Kidney glomerular epithelial cell (primary cell): ENCODE measurements at regions not wholly inside any gene's neighbourhood (a gene's known extent, or its start where the extent isn't known, plus 50 kb on each side); places are given as distances from the start of the nearest gene placed in this dataset.

Experiments
- DNase-seq: peaks from one replicate; lab custom pipeline; 2025; lab: John Stamatoyannopoulos, UW

DNA sequence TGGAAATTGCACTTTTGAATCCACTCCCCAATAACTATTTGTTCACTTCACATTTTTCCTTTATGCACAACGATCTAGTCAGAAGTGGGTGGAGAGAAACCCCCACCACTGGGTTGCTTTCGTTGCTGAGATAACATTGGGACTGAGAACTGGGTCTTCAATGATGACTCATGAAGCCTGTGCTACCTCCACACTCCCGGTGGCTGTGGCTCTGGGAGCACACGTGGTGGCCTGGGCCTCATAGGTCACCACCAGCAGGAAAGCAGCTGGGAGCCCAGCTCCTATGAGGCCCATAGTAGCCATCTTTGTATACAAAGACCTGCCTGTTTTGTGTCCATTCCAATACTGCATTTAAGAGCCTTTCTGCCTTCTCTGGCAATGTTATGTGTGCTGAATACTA, 178.0 kb upstream of the SASH1 start:
- no peak for DNase-seq

- peak; percentile 49 for DNase-seq
Observed at GRCh38 chr6:148166339-148166968, 176.2 kb upstream of the SASH1 start.

DNA sequence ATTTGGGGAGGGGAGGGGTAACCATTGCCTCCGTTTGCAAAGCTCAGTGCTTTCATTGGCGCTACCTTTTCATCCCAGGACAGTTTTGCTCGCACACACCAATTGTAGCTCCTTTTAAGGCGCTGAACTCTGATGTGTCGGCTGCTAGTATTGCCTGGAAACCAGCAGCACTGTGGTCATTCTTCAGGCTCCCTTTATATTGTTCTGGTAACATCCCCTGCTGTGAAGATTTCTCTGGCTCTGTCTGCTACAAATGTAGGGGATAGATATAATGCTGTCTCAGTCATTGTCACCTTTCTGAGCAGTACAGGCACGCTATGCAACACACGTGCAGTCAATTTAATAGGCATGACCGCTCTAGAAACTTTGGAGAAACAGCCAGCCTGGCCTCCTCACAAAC, 172.9 kb upstream of the SASH1 start:
- no peak for DNase-seq

GRCh38 chr6:148170286-148170685, 172.4 kb upstream of the SASH1 start:
- DNase-seq = no peak

DNA sequence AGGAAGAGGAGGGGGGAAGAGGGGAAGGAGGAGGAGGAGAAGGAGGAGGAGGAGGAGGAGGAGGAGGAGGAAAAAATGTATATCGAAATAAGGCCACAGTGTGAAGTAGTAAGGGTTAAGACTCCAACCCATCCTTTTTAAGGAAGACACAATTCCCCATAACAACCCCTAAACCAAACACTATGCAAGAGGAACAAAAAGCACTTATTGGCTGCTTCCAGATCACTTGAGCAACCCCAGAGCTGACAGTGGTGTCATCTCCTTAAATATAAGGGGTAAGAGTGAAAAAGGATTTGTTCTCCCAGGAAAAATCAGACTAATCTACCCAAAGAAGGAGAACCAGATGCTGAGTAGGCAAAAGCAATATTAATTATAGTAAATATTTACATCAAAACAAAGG, 169.1 kb upstream of the SASH1 start:
- no peak for DNase-seq

DNA sequence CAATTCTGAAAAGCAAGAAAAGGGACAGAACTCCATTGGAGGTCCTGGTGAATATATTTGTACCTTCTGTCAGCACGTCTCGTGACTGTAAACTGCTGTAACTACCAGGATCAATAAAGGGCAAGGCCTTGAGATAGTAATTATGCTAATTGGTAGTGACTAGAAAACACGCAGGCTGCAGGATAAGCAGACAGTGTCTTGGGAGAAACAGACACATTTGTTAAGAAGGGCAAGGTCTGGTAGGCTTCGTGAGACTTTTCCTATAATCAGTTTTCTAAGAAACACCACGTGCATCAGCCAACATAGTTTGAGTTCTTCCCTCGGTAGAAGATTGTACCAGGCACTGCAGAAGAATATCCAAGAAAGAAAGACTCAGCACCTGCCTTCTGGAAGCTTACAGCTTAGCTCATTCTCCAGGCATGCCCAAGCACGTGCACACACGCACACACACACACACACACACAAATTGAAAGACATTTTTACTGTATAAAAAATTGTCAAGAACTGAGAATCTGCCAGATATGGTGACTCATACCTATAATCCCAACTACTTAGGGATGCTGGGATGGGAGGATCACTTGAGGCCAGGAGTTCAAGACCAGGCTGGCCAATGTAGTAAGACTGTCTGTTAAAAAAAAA, 167.0 kb upstream of the SASH1 start:
- no peak for DNase-seq

DNA sequence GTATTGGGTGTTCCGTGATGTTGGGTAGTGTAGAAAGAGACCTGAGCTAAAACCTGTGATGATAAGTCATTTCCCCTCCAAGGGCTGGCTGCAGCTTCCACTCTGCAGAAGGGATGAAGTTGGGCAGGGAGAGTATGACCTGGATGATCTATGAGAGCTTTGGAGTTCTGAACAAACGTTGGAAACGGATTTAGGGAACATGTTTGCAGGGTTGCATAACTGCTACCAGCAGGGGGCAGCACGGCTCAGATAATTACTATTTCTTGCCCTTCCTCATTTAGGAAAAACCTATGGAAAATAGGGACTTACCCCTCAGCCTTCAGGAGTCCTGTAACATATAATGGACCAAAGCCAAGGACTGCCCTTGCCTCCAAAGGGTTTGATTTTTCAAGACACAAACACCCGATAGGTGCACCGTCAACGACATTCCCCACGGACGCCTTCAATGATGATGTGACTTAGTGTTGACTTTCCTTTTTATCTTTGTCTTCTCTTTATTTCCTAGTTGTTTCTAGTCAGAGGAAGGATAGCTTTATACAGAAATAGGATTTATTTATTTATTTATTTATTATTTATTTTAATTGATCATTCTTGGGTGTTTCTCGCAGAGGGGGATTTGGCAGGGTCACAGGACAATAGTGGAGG, 164.9 kb upstream of the SASH1 start:
- DNase-seq = peak; percentile 32

DNA sequence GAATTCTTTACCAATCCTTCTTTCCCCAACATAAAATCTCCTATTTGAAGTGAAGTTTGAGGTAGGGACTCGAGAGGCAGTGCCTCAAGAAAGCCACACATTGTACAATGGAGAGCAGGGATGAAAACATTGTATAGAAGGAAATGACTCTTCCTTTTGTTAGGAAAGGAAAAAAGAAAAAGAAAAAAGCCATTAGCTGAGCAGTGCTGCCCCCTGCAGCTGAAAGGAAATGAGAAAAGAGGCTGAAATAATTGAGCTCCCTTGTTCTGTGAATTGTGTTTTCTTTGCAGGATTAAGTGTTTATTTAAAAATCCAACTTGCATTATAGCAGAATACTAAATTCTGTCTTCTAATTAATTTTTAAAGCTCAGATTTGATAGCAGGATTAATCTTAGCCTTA, 162.9 kb upstream of the SASH1 start:
- peak; percentile 18 for DNase-seq

- no peak for DNase-seq
Observed at GRCh38 chr6:148182378-148182777, 160.3 kb upstream of the SASH1 start.

DNA sequence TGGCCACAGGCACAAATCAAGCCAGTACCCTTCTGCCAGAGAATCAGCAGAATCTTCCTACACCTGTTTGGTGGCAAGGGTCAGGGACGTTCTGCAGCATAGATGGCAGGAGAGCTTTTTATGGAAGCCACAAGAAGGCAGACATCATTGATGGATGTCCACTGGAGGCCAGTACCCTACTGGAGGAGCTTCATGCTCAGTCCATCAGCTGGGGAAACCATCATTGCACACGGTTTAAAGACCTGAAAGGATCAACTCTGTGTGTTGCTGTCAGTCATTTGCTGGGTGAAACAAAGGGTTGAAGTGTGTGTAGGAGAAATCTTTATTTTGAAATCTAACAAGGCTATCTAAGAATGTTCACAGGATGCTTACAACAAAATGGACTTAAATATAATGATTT, 158.9 kb upstream of the SASH1 start:
- no peak for DNase-seq

DNA sequence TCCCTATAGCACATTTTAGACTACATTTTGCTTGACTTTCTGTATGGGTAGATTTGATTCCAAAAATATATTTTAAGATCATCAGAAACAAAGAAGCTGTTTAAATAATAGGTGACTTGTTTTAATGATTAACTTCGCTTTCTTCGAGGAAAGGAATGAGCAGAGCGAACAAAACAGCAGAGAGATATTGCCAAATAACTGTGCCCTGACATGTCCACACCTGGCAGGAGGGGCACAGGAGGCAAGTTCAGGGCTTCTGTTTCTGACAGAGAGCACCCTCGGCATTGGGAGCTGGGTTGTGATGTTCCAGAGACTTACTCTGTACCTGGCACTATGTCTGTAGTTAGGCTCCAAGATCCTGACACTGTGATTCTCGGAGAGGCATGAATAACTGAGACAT, 155.7 kb upstream of the SASH1 start:
- no peak for DNase-seq

- no peak for DNase-seq
Observed at GRCh38 chr6:148192310-148192709, 150.3 kb upstream of the SASH1 start.

DNA sequence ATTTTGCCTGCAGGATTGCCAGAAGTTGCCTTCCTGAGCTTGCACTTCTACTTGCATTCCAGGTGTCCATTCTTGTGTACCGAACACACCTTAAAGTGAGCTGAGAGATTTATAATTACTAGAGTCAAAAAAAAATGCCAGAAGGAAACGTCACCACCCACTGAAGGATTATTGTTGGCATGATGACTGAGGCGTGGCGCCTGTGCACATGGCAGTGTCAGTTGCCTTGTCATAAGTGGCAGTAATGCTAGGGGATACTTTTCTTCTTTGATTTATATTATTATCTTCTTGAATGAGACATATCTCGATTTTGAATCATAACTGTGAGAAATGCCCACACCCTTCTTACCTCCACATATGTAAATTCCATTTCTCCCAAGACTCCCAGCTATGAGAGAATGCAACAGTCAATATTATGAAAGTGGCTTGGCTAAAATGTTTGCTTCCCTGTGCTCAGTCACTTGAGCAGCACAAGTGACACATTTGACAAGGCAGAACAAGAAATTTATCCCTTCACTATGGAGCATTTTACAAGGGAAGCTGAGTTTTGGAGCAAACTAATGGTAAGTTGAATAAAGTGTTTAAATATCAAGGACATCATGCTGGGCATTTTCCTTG, 149.5 kb upstream of the SASH1 start:
- DNase-seq = peak; percentile 70

DNA sequence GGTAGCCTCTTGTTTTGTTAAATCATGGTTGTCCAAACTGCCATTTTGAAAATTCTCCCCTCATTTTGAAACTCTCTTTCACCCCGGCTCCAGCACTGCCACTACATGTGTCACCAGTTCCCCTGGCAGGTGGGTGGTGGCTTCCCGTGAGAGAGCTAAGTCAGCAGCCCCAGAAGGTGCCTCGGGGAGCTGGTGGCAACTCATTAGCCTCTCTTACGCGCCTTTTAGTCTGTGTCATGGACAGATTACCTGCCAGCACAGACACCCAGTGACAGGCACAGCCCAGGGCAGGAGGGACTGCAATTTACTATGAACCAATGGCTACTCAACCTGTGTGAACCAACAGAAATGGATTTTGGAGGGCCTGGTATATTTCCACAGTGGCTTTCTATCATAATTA, 147.1 kb upstream of the SASH1 start:
- no peak for DNase-seq

- DNase-seq = no peak
Observed at GRCh38 chr6:148199584-148199983, 143.1 kb upstream of the SASH1 start.

DNA sequence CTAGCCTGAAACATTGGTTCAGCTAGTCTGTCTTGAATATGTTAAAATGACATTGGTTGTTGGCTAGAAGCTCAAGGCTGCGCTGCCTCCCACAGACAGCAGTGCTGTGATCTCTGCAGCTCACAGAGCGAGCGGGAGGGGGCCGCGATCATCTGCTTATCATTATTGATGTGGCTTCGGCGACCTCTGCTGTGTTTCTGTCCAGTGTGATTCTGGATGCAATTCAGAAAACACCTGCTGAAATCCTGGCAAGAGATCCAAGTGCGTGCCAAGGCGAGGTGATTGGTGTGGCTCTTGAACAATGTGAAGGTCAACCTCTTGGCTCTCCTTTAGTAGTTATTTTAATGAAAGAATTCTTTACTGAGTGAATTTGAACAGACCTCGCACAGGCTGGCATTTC, 142.3 kb upstream of the SASH1 start:
- DNase-seq = no peak

GRCh38 chr6:148200781-148201180, 141.9 kb upstream of the SASH1 start:
- DNase-seq = no peak

GRCh38 chr6:148203281-148203925, 139.2 kb upstream of the SASH1 start:
- no peak for DNase-seq

DNA sequence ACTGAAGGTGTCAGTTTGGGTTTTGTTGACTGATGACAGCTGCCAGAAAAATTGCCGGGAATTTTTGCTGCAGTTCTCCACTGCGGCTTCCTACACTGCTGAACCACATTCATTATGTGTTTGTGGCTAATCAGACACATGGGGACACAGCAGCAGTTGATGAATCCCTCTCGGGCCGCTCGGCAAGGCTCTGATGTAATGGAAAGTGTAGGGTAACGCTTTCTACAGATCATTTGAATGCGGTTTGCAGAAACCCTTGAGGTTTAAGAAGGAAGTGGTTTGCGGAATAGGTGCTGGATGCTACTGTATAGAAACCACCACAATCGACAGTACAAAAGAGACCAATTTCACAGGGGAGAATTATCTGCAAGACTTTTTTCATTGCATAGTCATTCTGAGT, 138.7 kb upstream of the SASH1 start:
- no peak for DNase-seq

DNA sequence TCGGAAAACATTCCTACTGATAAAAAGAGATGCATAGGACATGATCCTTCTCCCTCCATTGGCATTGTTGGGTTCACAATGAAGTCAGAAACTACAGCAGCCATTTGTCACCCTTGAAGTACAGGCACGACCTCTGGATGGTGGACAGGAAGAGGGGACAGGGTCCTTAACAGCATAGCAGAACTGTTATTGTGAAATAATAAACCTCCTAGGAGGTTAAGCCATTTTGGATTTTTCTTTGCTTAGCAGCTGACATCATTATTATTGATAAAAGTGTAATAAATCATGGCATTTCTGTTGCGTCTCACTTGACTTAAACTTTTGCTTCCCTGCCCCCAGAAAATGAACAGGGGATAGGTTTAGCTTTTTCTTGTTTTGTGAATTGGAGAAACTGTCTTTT, 134.3 kb upstream of the SASH1 start:
- no peak for DNase-seq

GRCh38 chr6:148211777-148212324, 130.8 kb upstream of the SASH1 start:
- no peak for DNase-seq

DNA sequence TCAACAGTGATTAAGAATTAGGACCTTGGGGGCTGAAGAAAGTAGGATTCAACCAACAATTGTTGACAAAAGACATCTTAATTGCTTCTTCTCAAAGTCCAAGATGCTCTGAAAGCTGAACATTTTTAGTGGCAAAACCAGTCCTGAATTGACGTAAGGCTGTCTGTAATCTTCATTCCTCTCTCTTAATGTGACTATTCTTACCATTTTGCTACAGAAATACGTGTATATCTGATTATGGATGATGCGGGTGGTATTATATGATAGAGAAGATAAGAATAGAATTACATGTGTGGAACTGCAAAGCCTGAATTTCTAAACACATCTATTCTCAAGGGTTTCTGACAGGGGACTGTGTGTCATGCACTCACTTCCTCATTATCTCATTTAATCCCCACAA, 130.3 kb upstream of the SASH1 start:
- no peak for DNase-seq
